GM21390 (cell line): ENCODE measurements at regions not wholly inside any gene's neighbourhood (a gene's known extent, or its start where the extent isn't known, plus 50 kb on each side); places are given as distances from the start of the nearest gene placed in this dataset.

ENCODE experiments used
- ATAC-seq: cut with Tn5 transposase; IDR thresholded peaks from one replicate; pipeline ENCODE4 v1.9.1; 2021; ENCODE audit not compliant: unreplicated experiment

DNA sequence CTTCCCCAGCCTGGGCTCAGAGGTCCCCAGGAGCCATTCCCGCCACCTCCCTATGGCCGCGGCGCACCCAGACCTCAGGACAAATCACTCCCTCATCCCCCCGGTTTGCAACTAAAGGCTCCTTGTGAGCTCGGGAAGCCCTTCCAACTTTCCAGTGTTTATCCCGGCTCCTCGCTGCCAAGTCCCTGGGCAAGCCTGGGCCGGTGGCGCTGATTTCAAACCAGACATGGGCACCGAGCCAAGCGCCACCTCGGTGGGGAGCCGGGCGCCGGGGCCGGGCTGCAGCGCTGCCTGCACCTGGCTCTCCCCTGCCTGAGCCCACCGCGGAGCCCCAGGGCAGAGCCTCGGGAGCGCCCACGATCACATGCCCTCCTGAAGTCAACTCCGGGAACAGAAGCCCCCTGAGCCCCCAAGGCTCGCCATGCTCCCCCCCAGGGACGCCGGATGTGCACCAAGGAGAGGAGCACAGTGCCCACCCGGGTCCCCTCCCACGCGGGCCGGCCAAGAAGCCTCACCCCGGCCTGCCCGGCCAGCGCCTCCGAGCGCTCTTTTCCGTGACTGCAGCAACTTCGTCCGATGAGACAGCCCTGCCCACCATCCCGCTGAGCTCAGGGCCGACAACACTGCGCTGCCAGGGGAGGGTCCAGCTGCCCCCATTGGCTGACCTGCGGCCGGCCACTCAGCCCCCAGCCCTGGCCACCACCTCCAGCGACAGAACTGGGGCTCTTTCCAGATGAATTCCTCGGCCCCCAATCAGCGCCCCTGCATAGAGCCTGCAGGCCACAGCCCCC, 50.0 kb downstream of the NCOR2 start:
- no peak for ATAC-seq

DNA sequence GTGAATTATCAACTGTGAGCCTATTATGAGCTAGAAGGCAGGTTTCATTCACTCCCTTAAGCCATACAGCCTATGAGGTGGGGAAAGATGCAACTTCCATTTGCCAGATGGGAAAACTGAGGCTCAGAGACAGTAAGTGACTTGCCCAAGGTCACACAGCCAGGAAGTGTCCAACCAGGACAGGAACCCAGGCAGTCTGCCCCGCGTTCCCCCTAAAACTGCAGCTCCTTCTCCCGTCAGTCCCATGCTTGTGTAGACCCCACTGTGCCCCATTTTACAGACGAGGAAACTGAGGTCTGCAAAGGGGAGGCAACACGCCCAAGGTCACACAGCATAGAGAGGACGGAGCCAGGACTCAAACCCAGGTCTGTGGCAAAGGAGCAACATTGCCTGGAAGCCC, 50.6 kb downstream of the NCOR2 start:
- ATAC-seq, result no peak

DNA sequence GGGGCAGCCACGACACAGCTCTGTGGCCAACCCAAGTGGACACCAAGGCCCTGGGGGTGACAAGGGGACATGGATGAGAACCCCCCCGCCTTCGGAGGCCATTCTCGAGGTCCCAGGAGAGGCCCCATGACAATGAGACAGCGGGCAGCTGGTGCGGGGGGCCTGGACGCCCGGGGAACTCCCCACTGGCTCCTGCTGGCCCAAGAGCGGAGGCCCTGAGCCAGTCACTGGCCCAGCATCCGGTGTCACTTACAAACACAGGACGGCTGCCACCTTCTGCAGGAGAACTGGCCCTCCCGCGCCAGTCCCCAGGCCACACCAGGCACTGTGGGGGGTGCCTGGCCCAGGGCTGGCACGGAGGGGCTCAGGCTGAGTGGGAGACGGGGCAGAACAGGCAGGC, 51.4 kb downstream of the NCOR2 start:
- no peak for ATAC-seq

DNA sequence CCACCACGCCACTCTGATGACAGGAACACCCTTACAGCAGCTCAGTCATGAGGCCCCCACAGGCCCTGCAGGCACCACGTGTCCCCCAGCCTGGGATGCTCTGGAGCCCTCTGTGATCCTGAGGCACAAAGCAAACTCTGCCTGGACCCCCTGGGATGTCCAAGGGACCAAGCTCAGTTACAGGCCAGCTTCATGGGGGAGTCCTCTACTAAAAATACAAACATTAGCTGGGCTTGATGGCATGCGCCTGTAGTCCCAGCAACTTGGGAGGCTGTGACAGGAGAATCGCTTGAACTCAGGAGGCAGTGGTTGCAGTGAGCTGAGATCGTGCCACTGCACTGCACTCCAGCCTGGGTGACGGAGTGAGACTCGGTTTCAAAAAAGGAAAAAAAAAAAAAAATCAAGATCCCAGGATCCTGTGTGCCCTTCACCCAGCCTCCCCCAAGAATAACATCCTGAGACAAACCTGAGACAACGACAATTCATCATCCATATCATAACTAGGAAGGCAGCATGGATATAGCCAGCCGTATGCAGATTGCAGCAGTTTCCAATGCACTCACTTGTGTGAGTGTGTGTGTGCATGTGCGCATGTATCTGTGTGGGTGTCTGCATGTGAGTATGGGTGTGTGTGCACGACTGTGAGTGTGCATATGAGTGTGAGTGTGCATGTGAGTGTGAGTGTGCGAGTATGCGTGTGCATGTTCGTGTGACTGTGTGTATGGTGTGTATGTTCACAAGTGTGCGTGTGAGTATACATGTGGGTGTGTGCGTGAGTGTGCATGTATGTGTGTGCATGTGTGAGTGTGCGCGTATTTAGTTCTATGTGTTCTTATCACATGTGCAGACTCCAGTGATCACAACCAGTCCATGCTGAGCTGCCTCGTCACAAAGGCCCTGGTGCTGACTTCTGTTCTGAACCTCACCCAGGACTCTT, 52.1 kb downstream of the NCOR2 start:
- no peak for ATAC-seq

GRCh38 chr12:124514145-124514995, 53.0 kb downstream of the NCOR2 start:
- ATAC-seq, result no peak

DNA sequence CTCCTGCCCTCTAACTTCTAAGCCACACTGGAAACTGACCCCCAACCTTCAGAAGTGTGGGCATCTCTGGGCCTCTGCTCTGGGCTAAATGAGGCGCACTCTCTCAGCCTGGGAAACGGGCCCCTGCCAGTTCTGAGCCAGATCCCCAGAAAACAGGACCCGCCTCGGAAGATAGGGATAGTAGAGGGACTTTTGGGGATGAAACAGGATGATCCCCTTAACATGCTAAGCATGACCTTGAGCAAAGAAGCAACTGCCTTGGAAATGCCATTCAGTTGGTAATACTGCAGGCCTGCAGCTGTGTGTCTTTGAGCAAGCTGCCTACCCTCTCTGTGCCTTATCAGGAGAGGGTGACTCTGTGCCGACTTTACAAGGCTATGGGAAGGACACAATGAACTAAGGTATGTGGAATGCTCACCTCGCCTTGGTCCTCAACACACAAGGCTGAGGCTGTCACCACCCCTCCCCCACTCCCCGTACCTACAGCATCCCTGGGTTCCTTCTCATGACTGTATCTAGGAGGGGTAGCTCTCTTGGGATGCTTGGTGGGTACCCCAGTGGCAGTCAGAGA, 54.0 kb downstream of the NCOR2 start:
- ATAC-seq, result no peak

DNA sequence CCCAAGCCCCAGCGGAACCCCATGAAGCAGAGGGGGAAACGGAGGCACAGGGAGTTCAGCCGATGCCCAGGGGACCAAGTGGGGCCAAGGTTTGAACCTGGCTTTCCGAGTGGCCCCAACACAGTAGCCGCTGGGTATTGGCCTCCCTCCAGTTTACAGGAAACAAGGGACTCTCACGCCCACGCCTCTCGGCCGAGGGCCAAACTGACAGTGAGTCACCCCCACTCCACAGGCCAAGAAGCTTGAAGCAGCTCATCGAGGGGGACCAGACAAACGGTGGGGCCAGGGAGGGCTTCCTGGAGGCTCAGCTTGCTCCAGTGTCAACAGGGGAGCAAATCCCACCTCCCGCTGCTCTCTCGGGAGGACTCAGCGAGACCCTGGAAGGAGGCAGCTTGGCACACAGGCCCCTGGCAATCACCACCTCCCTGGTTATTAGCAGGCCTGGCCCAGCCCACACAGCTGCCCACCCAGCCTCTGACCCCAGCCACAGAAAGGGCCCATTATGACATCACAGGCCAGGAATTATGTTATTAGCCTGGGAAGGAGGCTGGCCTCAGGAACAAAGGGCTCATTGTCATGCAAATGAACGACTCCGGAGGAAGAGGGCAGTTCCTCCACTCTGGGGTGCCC, 54.6 kb downstream of the NCOR2 start:
- no peak for ATAC-seq

- ATAC-seq, result no peak
Observed at GRCh38 chr12:124511259-124511985, 56.0 kb downstream of the NCOR2 start.

- ATAC-seq, result no peak
Observed at GRCh38 chr12:124510301-124510970, 57.0 kb downstream of the NCOR2 start.

GRCh38 chr12:124509676-124510300, 57.6 kb downstream of the NCOR2 start:
- ATAC-seq, result no peak

DNA sequence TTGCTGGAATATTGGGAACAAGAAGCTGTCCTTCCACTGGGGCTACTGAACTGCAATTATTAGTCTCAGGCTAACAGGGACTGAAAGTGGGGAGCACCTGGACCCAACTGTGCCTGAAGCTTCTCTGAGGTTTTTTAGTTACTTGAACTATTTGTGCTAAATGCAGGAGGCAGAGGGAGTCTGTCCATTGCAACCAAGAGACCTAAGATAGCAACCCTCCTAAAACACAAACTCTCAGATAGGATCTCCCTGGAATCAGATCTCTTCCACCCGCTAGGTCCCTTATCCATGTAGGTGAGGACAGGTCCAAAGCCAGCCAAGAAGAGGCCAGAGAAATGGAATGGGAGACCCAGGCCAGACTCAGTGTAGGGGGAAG, 58.1 kb downstream of the NCOR2 start:
- no peak for ATAC-seq

DNA sequence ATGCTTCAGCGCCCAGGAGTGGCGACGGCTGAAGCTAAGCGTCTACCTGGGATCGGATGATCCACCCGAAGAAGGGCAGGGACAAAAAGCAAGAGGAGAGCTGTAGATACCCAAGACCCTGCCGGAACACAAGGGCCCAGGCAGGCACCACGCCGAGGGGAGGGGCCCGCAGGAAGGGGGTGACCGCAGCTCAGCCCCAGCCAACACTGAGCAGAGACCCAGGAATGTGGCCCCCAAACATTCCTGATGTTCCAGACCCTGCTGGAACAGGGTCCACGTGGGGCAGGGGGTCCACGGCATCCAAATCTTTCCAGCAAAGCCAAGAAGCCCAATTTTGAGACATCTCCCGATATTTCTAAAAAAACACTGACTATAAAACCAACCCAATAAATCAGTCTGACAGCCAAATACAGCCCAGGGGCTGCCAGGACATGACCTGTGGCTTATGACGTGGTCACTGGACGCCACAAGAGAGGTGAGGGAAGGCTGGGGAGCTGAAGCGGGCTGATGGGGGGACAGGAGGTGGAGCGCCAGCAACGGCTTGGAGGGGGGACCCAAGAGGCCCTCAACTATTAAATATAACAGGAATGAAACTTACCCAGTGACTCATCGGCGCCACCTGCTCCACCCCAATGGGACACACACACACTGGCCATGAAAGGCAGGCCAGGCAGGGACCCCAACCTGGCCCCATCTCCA, 58.9 kb downstream of the NCOR2 start:
- ATAC-seq, result no peak

- no peak for ATAC-seq
Observed at GRCh38 chr12:124507188-124508109, 60.0 kb downstream of the NCOR2 start.

DNA sequence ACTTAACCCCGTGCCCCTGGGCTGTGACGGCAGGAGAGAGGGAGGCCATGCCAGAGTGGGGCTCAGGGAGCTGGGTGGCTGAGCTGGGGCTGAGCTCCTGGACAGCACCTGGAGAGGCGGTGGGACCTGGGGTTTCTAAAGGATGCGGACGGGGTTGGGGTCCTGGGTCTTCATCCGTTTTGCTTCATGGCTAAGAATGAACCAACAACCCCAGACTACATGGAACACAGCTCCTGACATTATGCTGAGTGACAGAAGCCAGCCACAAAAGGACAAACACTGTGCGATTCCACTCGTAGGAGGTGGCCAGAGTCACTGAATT, 60.6 kb downstream of the NCOR2 start:
- no peak for ATAC-seq

GRCh38 chr12:124506145-124506831, 61.1 kb downstream of the NCOR2 start:
- no peak for ATAC-seq

DNA sequence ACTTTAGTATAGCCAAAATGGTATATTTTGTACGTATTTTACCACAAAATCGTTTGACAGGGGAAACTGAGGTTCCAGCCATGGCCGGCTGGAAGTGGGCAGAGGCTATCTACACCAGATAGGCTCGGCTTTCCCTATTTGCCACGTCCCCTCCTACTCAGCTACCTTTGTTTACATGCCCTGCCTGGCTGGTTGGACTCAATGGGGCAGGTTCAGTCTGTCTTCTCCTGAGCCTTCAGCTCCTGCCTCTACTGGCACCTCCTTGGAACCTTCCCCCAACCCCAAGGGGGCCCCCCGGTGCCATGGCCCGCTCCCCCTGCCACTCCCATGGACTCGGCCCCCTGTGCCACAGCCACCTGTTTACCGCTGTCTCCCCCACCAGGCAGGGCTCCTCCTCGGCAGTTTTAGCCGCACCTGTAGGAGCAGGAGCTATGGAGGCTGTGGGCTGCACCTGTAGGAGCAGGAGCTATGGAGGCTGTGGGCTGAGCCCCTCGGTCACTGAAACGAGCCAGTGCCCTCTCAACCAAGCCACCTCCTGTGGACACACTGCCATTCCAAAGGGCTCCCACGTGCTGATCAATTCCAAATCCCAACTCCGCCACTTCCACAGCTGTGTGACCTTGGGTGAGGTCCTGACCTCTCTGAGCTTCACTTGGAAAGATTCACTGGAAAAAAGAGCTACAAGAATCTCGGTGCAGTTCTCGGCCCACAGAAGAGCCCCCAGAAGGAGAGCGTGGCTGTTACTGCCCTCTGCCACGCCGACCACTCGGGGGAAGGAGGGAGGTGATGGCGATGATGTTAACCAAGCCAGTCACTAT, 62.2 kb downstream of the NCOR2 start:
- ATAC-seq, result no peak
